Activated naive CD4-positive, alpha-beta T cell treated with anti-CD3 and anti-CD28 coated beads for 36 hours (primary cell): ENCODE measurements at regions not wholly inside any gene's neighbourhood (a gene's known extent, or its start where the extent isn't known, plus 50 kb on each side); places are given as distances from the start of the nearest gene placed in this dataset.

Experiments used
- CTCF ChIA-PET: fragments of 350-600 bp; sonication (Branson Sonifier 250); formaldehyde crosslinking; loops from one replicate; lab custom pipeline; 2021; ENCODE audit warnings: antibody characterized with exemption; lab: Charles Lee
- DNase-seq: peaks from one replicate; pipeline ENCODE4 v3.0.0-alpha.2; 2020
- H3K27ac Mint-ChIP-seq: one replicate; pipeline ENCODE4 v1.8.0; 2021; ENCODE audit warnings: mild to moderate bottlenecking, mixed read lengths
- H3K27me3 Mint-ChIP-seq: one replicate; pipeline ENCODE4 v1.8.0; 2021; ENCODE audit warnings: low read depth, mixed read lengths
- H3K36me3 Mint-ChIP-seq: one replicate; pipeline ENCODE4 v1.8.0; 2021; ENCODE audit warnings: low read depth, mixed read lengths
- H3K4me1 Mint-ChIP-seq: one replicate; pipeline ENCODE4 v1.8.0; 2021; ENCODE audit warnings: low read depth, mixed read lengths
- H3K4me3 Mint-ChIP-seq: one replicate; pipeline ENCODE4 v1.8.0; 2021; ENCODE audit warnings: mild to moderate bottlenecking, moderate library complexity, mixed read lengths
- H3K9me3 Mint-ChIP-seq: one replicate; pipeline ENCODE4 v1.8.0; 2021; ENCODE audit warnings: mixed read lengths
- intact Hi-C: fragments of 100-400 bp; cut with micrococcal nuclease; formaldehyde crosslinking; loops from one replicate; pipeline ENCODE4 v1.15.1; 2023

GRCh38 chr6:120129228-120129627, 779.7 kb upstream of the MAN1A1 start:
- Mint-ChIP-seq H3K4me3 (no peak overlapping the region), H3K27ac (no peak overlapping the region), H3K4me1 (no peaks in the 10 kb centered on the region), H3K9me3 (no peaks in the 10 kb centered on the region), H3K27me3 (no peaks in the 10 kb centered on the region), H3K36me3 (no peaks in the 10 kb centered on the region)
- no peak for DNase-seq
- CTCF ChIA-PET, result no interaction called here
- intact Hi-C loops, result no loop called here

GRCh38 chr6:120122401-120122800, 772.8 kb upstream of the MAN1A1 start:
- no peaks in the 10 kb centered on the region for H3K27me3 Mint-ChIP-seq
- intact Hi-C loops, result no loop called here
- H3K27ac Mint-ChIP-seq, result no peak overlapping the region
- no peaks in the 10 kb centered on the region for H3K4me1 Mint-ChIP-seq
- no peak for DNase-seq
- no peaks in the 10 kb centered on the region for H3K9me3 Mint-ChIP-seq
- no peaks in the 10 kb centered on the region for H3K36me3 Mint-ChIP-seq
- CTCF ChIA-PET, result no interaction called here
- no peak overlapping the region for H3K4me3 Mint-ChIP-seq

GRCh38 chr6:120116343-120116742, 766.8 kb upstream of the MAN1A1 start:
- H3K4me1 Mint-ChIP-seq, result no peaks in the 10 kb centered on the region
- H3K27me3 Mint-ChIP-seq, result no peaks in the 10 kb centered on the region
- CTCF ChIA-PET, result no interaction called here
- DNase-seq, result no peak
- intact Hi-C loops, result no loop called here
- H3K36me3 Mint-ChIP-seq, result no peaks in the 10 kb centered on the region
- no peaks in the 10 kb centered on the region for H3K9me3 Mint-ChIP-seq
- no peak overlapping the region for H3K27ac Mint-ChIP-seq
- no peak overlapping the region for H3K4me3 Mint-ChIP-seq

- Mint-ChIP-seq H3K36me3 (no peaks in the 10 kb centered on the region), H3K27me3 (no peaks in the 10 kb centered on the region), H3K4me1 (no peaks in the 10 kb centered on the region), H3K9me3 (no peaks in the 10 kb centered on the region), H3K27ac (no peak overlapping the region), H3K4me3 (no peak overlapping the region)
- CTCF ChIA-PET, result no interaction called here
- intact Hi-C loops, result no loop called here
- no peak for DNase-seq
These were observed 763.4 kb upstream of the MAN1A1 start for GRCh38 chr6:120112980-120113379.

- intact Hi-C loops, result no loop called here
- Mint-ChIP-seq H3K27ac (no peak overlapping the region), H3K4me3 (no peak overlapping the region), H3K27me3 (no peaks in the 10 kb centered on the region), H3K36me3 (no peaks in the 10 kb centered on the region), H3K9me3 (no peaks in the 10 kb centered on the region), H3K4me1 (no peaks in the 10 kb centered on the region)
- DNase-seq, result no peak
- CTCF ChIA-PET, result no interaction called here
These were observed 761.4 kb upstream of the MAN1A1 start for GRCh38 chr6:120111001-120111400.

- Mint-ChIP-seq H3K36me3 (no peaks in the 10 kb centered on the region), H3K4me3 (no peak overlapping the region), H3K27ac (no peak overlapping the region), H3K9me3 (peaks cover 1% of the 10 kb centered on the region), H3K27me3 (no peaks in the 10 kb centered on the region), H3K4me1 (no peaks in the 10 kb centered on the region)
- intact Hi-C loops, result no loop called here
- CTCF ChIA-PET, result no interaction called here
- no peak for DNase-seq
These were observed 758.7 kb upstream of the MAN1A1 start for GRCh38 chr6:120108061-120108795.

GRCh38 chr6:120103618-120104017, 754.1 kb upstream of the MAN1A1 start:
- H3K4me3 Mint-ChIP-seq, result no peak overlapping the region
- no peak for DNase-seq
- no peaks in the 10 kb centered on the region for H3K27me3 Mint-ChIP-seq
- H3K4me1 Mint-ChIP-seq, result no peaks in the 10 kb centered on the region
- CTCF ChIA-PET, result no interaction called here
- intact Hi-C loops, result no loop called here
- no peak overlapping the region for H3K27ac Mint-ChIP-seq
- H3K36me3 Mint-ChIP-seq, result no peaks in the 10 kb centered on the region
- peaks cover 1% of the 10 kb centered on the region for H3K9me3 Mint-ChIP-seq

GRCh38 chr6:120096696-120097260, 747.2 kb upstream of the MAN1A1 start:
- H3K27ac Mint-ChIP-seq, result no peak overlapping the region
- intact Hi-C loops, result no loop called here
- H3K9me3 Mint-ChIP-seq, result no peaks in the 10 kb centered on the region
- no peak for DNase-seq
- H3K4me1 Mint-ChIP-seq, result no peaks in the 10 kb centered on the region
- H3K36me3 Mint-ChIP-seq, result no peaks in the 10 kb centered on the region
- H3K27me3 Mint-ChIP-seq, result no peaks in the 10 kb centered on the region
- no peak overlapping the region for H3K4me3 Mint-ChIP-seq
- CTCF ChIA-PET, result no interaction called here

GRCh38 chr6:120083186-120083585, 733.6 kb upstream of the MAN1A1 start:
- Mint-ChIP-seq H3K27me3 (no peaks in the 10 kb centered on the region), H3K4me3 (no peak overlapping the region), H3K27ac (no peak overlapping the region), H3K36me3 (no peaks in the 10 kb centered on the region), H3K9me3 (no peaks in the 10 kb centered on the region), H3K4me1 (no peaks in the 10 kb centered on the region)
- intact Hi-C loops, result no loop called here
- CTCF ChIA-PET, result no interaction called here
- DNase-seq, result no peak

- intact Hi-C loops, result no loop called here
- no peaks in the 10 kb centered on the region for H3K27me3 Mint-ChIP-seq
- no peaks in the 10 kb centered on the region for H3K36me3 Mint-ChIP-seq
- H3K4me1 Mint-ChIP-seq, result no peaks in the 10 kb centered on the region
- no peak overlapping the region for H3K27ac Mint-ChIP-seq
- DNase-seq, result no peak
- H3K9me3 Mint-ChIP-seq, result no peaks in the 10 kb centered on the region
- CTCF ChIA-PET, result interaction anchor here (0.5 kb wide), 1 partner anchor 974 kb away, joined by 3 read pairs; no protein-coding TSS in a partner anchor
- no peak overlapping the region for H3K4me3 Mint-ChIP-seq
These were observed 727.9 kb upstream of the MAN1A1 start for GRCh38 chr6:120077489-120077888.

- no peak for DNase-seq
- H3K4me1 Mint-ChIP-seq, result no peaks in the 10 kb centered on the region
- H3K4me3 Mint-ChIP-seq, result no peak overlapping the region
- peaks cover under 1% of the 10 kb centered on the region for H3K27me3 Mint-ChIP-seq
- H3K9me3 Mint-ChIP-seq, result peaks cover 8% of the 10 kb centered on the region
- no peak overlapping the region for H3K27ac Mint-ChIP-seq
- CTCF ChIA-PET, result no interaction called here
- intact Hi-C loops, result loop anchor here (5.0 kb wide), 1 partner anchor 316 kb away; no protein-coding TSS in a partner anchor
- no peaks in the 10 kb centered on the region for H3K36me3 Mint-ChIP-seq
These were observed 708.8 kb upstream of the MAN1A1 start for GRCh38 chr6:120058410-120058809.

GRCh38 chr6:120056085-120056484, 706.5 kb upstream of the MAN1A1 start:
- Mint-ChIP-seq H3K4me3 (no peak overlapping the region), H3K27me3 (peaks cover 2% of the 10 kb centered on the region), H3K36me3 (no peaks in the 10 kb centered on the region), H3K9me3 (peaks cover 5% of the 10 kb centered on the region), H3K27ac (no peak overlapping the region), H3K4me1 (no peaks in the 10 kb centered on the region)
- peak; percentile 13 for DNase-seq
- intact Hi-C loops, result loop anchor here (2.0 to 5.0 kb wide), 2 partner anchors 314 to 705 kb away; no protein-coding TSS in a partner anchor
- CTCF ChIA-PET, result no interaction called here

GRCh38 chr6:120055071-120055470, 705.5 kb upstream of the MAN1A1 start:
- H3K36me3 Mint-ChIP-seq, result no peaks in the 10 kb centered on the region
- H3K4me1 Mint-ChIP-seq, result no peaks in the 10 kb centered on the region
- no peak for DNase-seq
- intact Hi-C loops, result loop anchor here (5.0 kb wide), 1 partner anchor 313 kb away; no protein-coding TSS in a partner anchor
- H3K27me3 Mint-ChIP-seq, result peaks cover 2% of the 10 kb centered on the region
- H3K4me3 Mint-ChIP-seq, result no peak overlapping the region
- CTCF ChIA-PET, result interaction anchor here (0.6 to 0.7 kb wide), 2 partner anchors 34 to 215 kb away, joined by 3 to 5 read pairs; no protein-coding TSS in a partner anchor
- no peak overlapping the region for H3K27ac Mint-ChIP-seq
- peaks cover 5% of the 10 kb centered on the region for H3K9me3 Mint-ChIP-seq
